SKM-1 treated with dmso at 0.1 percent for 144 hours (cell line): ENCODE measurements at regions not wholly inside any gene's neighbourhood (a gene's known extent, or its start where the extent isn't known, plus 50 kb on each side); places are given as distances from the start of the nearest gene placed in this dataset.

ENCODE experiments used
- DNase-seq: peaks from one replicate; lab custom pipeline; 2025; ENCODE audit not compliant: unreplicated experiment; lab: John Stamatoyannopoulos, UW

DNA sequence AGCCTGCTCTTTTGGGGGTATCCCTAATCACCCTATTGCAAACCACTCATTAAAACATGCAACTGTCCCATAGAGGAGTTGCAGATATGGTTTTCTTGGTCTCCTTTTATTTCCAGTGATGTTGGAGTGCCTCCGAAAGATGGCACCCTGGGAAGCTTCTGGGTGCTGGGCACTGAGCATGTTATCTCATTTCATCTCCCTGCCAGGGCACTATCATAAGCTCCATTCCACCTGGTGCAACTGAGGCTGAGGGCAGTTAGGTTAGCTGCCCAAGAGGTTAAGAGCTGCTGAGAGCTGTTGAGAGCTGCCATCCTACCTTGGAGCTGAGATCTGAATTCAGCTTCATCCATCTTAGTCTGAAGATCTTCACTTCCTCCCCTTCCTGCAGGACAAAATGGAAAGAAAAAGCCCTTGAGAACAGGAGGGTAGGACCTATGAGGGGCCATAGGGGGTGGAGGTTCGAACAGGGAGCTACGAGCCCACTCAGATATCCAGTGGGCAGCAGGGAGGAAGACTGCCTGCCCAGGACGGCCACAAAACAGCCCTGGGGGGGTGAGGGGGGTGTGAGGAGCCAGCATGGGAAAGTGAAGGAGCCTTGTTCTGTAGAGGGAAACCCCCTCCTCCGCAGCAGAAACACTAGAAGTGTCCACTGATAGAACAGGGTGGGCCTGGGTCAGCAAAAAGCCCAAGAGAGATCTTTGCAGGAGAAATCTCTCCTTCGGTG, 202.5 kb downstream of the ZFP36L2 start:
- no peak for DNase-seq

GRCh38 chr2:43022896-43023295, 203.5 kb downstream of the ZFP36L2 start:
- no peak for DNase-seq

DNA sequence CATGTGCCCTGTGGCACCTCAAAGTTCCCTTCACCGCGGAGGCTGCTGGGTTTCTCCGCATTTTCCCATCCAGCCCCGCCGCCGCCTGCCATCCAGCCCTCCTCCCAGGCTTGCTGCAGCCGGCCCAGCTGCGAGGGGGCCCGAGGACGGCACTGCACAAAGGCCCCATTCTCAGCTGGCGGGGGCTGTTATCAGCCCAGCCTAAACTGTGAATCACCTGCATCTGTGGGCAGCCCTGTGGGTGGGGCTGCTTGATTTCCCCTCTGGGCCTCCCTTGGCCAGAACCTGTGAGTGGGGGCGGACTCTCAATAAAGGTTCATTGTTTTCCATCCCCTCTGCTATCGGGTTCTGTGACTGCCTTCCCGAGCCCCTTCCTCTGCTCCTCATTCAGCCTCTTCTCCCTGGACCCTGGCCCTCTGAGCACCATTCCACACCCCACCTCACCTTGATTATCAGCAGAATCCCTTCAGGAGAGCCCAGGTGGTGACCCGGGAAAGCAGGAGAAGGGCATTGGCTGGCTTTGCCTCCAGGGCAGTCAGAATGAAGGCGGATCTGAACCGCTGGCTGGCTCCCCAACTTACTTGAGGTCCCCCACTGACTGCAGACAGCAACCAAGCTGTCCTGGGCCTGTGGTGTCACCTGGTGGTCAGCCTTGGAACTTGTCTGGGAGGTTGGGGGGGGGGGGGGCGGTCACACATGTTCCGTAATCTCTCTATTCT, 204.5 kb downstream of the ZFP36L2 start:
- DNase-seq = no peak

- no peak for DNase-seq
These were observed 205.3 kb downstream of the ZFP36L2 start for GRCh38 chr2:43020990-43021669.

DNA sequence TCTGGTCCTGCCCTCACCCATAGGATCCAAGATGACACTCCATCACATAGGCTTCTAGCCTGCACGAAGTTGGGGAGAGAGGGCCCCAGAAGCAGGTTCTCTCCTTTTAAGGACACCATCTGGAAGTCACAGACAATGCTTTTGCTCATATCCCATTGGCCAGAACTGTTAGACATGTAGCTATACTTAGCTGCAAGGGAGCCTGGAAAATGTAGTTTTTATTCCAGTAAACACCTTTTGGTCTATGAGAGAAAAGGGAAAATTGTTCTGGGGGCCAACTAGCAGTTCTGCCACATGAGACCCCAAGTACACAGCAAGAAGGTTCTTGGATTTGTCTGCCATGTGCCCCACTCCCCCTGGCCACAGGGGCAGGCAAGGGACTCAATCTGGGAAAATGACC, 206.1 kb downstream of the ZFP36L2 start:
- no peak for DNase-seq

GRCh38 chr2:43019536-43020183, 206.7 kb downstream of the ZFP36L2 start:
- DNase-seq = no peak

DNA sequence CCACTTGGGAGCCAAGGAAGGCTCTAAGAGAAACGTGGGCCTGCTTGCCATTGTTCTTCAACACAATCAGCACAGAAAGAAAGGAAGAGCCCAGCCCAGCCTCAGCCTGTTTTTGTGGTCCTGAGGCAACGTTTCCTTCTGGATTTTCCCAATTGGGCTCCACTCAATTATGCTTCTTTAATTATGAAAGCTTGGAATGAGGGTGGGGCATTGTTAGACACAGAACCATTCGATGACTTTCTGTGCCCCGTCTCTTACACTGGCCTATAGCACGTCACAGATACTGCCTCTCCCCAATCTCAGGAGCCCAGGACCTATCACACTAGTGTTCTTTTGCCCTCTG, 207.4 kb downstream of the ZFP36L2 start:
- DNase-seq = no peak

- DNase-seq = peak; percentile 94
These were observed 208.0 kb downstream of the ZFP36L2 start for GRCh38 chr2:43018179-43019024.

GRCh38 chr2:43013821-43014345, 212.5 kb downstream of the ZFP36L2 start:
- DNase-seq = peak; percentile 33

DNA sequence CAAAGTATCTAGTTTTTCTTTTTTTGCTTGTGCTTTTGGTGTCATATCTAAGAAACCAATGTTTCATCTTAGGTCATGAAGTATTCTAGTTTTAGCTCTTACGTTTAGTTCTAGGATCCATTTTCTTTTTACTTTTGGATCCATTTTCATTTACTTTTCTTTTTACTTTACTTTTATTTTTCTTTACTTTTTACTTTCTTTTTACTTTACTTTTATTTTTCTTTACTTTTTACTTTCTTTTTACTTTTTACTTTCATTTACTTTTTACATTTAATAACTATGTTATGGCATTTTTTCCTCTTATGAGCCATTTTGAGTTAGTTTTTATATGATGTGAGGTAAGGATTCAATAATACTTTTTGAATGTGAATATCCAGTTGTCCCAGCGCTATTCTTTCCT, 213.4 kb downstream of the ZFP36L2 start:
- DNase-seq = no peak

DNA sequence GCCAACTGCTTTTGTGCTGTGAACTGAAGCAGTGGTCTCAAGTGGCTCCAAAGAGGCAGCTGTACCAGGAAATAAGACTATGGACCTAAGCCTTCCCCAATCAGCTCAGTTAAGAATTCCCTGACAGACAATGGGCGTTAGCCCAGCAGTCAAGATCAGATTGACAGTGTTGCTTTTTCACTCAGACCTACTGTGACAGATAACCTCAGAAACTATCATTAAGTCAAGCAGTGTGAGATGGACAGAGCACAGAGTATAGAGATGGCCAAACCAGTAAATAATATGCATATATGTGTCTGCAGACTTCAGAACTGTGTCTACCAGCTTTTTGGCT, 215.3 kb downstream of the ZFP36L2 start:
- no peak for DNase-seq

- no peak for DNase-seq
These were observed 215.8 kb downstream of the ZFP36L2 start for GRCh38 chr2:43010438-43011157.

GRCh38 chr2:43009448-43009847, 217.0 kb downstream of the ZFP36L2 start:
- no peak for DNase-seq

DNA sequence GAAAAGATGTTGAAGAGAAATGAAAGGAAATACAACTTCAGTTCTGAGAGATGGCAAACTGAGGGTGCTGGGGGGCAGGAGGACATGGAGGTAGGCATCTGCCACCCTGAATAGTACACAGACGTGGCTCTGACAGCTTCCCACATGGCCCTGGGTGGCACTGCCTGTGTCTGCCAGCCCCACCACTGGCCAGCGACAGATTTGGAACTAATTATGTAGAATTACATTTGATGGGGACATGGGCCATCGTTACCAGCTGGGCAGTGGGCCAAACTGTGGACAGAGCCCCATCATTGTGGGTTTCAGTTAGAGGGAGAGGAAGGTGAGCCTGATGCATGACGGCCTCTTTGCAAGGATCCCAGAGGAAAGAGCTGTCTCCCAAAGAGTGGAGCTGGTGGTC, 216.0 kb upstream of the HAAO start:
- no peak for DNase-seq

DNA sequence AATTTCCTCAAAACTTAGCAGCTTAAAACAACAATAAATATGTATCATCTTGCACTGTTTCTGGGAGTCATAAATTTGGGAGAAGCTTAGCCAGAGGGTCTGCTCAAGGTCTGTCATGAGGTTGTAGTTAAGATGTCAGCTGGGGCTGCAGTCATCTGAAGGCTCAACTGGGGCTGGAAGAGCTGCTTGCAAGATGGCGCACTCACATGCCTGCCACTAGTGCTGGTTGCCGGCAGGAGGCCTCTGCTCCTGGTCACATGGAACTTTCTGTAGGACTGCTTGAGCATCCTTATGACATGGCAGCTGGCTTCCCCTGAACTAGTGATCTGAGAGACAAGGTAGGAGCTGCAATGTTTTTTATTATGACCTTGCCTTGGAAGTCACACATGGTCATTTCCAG, 215.5 kb upstream of the HAAO start:
- no peak for DNase-seq

- no peak for DNase-seq
These were observed 214.6 kb upstream of the HAAO start for GRCh38 chr2:43006834-43007543.

- no peak for DNase-seq
These were observed 213.8 kb upstream of the HAAO start for GRCh38 chr2:43005975-43006833.

GRCh38 chr2:43005245-43005974, 213.0 kb upstream of the HAAO start:
- DNase-seq = no peak
